Transverse colon (tissue), 4 donors: ENCODE measurements at regions not wholly inside any gene's neighbourhood (a gene's known extent, or its start where the extent isn't known, plus 50 kb on each side); places are given as distances from the start of the nearest gene placed in this dataset.

Source experiments
- POLR2A ChIP-seq: fragments of 450-650 bp; IDR thresholded peaks from one replicate; pipeline ENCODE4 v1.6.1; 2016; ENCODE audit warnings: antibody characterized with exemption, mild to moderate bottlenecking, moderate library complexity
- POLR2AphosphoS5 ChIP-seq, 3 donors: sonication (generic); formaldehyde crosslinking; IDR thresholded peaks; one replicate each; pipeline ENCODE4 v1.6.1; 2016; ENCODE audit warnings: antibody characterized with exemption in 3 of 3
- TF ChIP-seq, protein P1 (sequence below), 5 experiments: fragments of 200-600 bp in 3 of 5; fragments of 450-650 bp in 2 of 5; sonication (generic) in 3 of 5; IDR thresholded peaks; 1 replicate in 2 of 5; 2 replicates in 3 of 5; pipeline ENCODE4 v1.5.1; 2016 to 2017; ENCODE audit warnings: antibody characterized with exemption in 5 of 5, inconsistent platforms in 3 of 5, mild to moderate bottlenecking in 2 of 5, moderate library complexity in 1 of 5

DNA sequence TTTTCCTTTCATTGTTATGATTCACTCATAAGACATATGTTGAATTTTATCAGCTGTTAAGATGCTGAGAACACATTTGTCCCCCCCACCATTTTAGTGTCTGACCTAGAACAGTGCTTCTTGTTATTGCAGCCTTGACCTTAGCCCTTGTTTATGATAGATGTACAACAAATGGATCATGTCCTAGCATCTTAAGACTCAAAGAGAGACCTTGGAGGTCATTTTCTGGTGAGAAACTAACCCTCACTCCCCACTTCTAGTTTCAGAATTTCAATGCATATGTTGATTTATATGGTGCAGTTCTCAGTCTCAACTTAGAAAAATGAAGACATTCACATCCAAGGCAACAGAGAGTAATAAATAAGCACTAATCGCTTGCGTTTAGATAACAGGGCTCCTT lies 391.2 kb downstream of the AEBP2 start:
- TF ChIP-seq, protein P1, sequence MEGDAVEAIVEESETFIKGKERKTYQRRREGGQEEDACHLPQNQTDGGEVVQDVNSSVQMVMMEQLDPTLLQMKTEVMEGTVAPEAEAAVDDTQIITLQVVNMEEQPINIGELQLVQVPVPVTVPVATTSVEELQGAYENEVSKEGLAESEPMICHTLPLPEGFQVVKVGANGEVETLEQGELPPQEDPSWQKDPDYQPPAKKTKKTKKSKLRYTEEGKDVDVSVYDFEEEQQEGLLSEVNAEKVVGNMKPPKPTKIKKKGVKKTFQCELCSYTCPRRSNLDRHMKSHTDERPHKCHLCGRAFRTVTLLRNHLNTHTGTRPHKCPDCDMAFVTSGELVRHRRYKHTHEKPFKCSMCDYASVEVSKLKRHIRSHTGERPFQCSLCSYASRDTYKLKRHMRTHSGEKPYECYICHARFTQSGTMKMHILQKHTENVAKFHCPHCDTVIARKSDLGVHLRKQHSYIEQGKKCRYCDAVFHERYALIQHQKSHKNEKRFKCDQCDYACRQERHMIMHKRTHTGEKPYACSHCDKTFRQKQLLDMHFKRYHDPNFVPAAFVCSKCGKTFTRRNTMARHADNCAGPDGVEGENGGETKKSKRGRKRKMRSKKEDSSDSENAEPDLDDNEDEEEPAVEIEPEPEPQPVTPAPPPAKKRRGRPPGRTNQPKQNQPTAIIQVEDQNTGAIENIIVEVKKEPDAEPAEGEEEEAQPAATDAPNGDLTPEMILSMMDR (IDR thresholded peaks at IDR 0.05) = no peak
- TF ChIP-seq POLR2AphosphoS5 (IDR thresholded peaks at IDR 0.05) (no peak), POLR2A (no peak)
